ENCODE measurements at regions not wholly inside any gene's neighbourhood (a gene's known extent, or its start where the extent isn't known, plus 50 kb on each side); places are given as distances from the start of the nearest gene placed in this dataset.

GRCh38 chrX:140848800-140849199 is 139.2 kb downstream of the LINC00632 start:
- DNase-seq (ENCODE audit: low spot score): no peak

- DNase-seq (ENCODE audit: low spot score): no peak
These were observed 141.7 kb upstream of the SPANXB1 start for GRCh38 chrX:140860718-140861117.

- no peak for DNase-seq (ENCODE audit: low spot score)
These were observed 135.9 kb upstream of the SPANXB1 start for GRCh38 chrX:140866446-140866845.

GRCh38 chrX:140912606-140913005 is 89.8 kb upstream of the SPANXB1 start:
- DNase-seq (ENCODE audit: low spot score): no peak

- no peak for DNase-seq (ENCODE audit: low spot score)
These were observed 88.4 kb upstream of the SPANXB1 start for GRCh38 chrX:140913802-140914501.

GRCh38 chrX:140916872-140917271 is 85.5 kb upstream of the SPANXB1 start:
- DNase-seq (ENCODE audit: low spot score): no peak

GRCh38 chrX:140917354-140918115 is 84.9 kb upstream of the SPANXB1 start:
- no peak for DNase-seq (ENCODE audit: low spot score)

GRCh38 chrX:140918398-140919038 is 83.9 kb upstream of the SPANXB1 start:
- DNase-seq (ENCODE audit: low spot score): peak; percentile 15

- no peak for DNase-seq (ENCODE audit: low spot score)
These were observed 82.0 kb upstream of the SPANXB1 start for GRCh38 chrX:140920416-140920815.

GRCh38 chrX:140923118-140923517 is 79.3 kb upstream of the SPANXB1 start:
- DNase-seq (ENCODE audit: low spot score): no peak

- DNase-seq (ENCODE audit: low spot score): no peak
These were observed 73.7 kb upstream of the SPANXB1 start for GRCh38 chrX:140928739-140929138.

- peak; percentile 2 for DNase-seq (ENCODE audit: low spot score)
These were observed 69.4 kb upstream of the SPANXB1 start for GRCh38 chrX:140933016-140933415.

- no peak for DNase-seq (ENCODE audit: low spot score)
These were observed 68.3 kb upstream of the SPANXB1 start for GRCh38 chrX:140933874-140934655.

GRCh38 chrX:140943513-140943912 is 58.9 kb upstream of the SPANXB1 start:
- no peak for DNase-seq (ENCODE audit: low spot score)

- no peak for DNase-seq (ENCODE audit: low spot score)
These were observed 57.7 kb upstream of the SPANXB1 start for GRCh38 chrX:140944710-140945109.

GRCh38 chrX:140948827-140949226 is 53.6 kb upstream of the SPANXB1 start:
- DNase-seq (ENCODE audit: low spot score): no peak

- no peak for DNase-seq (ENCODE audit: low spot score)
These were observed 53.2 kb upstream of the SPANXB1 start for GRCh38 chrX:140949233-140949632.
